Dendritic cell treated with granulocyte-macrophage colony-stimulating factor and Interleukin-4, amounts not matched to agents 40 ng/mL and 50 ng/mL, for 4 days (primary cell): ENCODE measurements at regions not wholly inside any gene's neighbourhood (a gene's known extent, or its start where the extent isn't known, plus 50 kb on each side); places are given as distances from the start of the nearest gene placed in this dataset.
"Not testable (repeated sequence)": the region's sequence is repeated elsewhere in the genome, so short reads cannot be mapped to it uniquely, and the experiment has no call there.

ENCODE experiments used
- H3K27ac Mint-ChIP-seq: one replicate; pipeline ENCODE4 v1.8.0; 2022; ENCODE audit warnings: mild to moderate bottlenecking, mixed read lengths
- H3K27me3 Mint-ChIP-seq: one replicate; pipeline ENCODE4 v1.8.0; 2022; ENCODE audit warnings: mild to moderate bottlenecking, mixed read lengths
- H3K36me3 Mint-ChIP-seq: one replicate; pipeline ENCODE4 v1.8.0; 2022; ENCODE audit warnings: low read depth, mixed read lengths
- H3K4me1 Mint-ChIP-seq: one replicate; pipeline ENCODE4 v1.8.0; 2022; ENCODE audit warnings: low read depth, mixed read lengths
- H3K4me3 Mint-ChIP-seq: one replicate; pipeline ENCODE4 v1.8.0; 2022; ENCODE audit warnings: mild to moderate bottlenecking, moderate library complexity, mixed read lengths
- H3K9me3 Mint-ChIP-seq: one replicate; pipeline ENCODE4 v1.8.0; 2022; ENCODE audit warnings: mixed read lengths
- intact Hi-C: fragments of 100-400 bp; cut with micrococcal nuclease; formaldehyde crosslinking; loops from one replicate; pipeline ENCODE4 v1.15.0; 2022

GRCh38 chr13:74288361-74288911, 154.2 kb upstream of the KLF12 start:
- no peak overlapping the region for H3K27ac Mint-ChIP-seq
- peak overlapping the region; percentile 50 for H3K4me3 Mint-ChIP-seq

GRCh38 chr13:74287724-74288169, 153.5 kb upstream of the KLF12 start:
- Mint-ChIP-seq H3K27me3 (peaks cover 24% of the 10 kb centered on the region), H3K9me3 (no peaks in the 10 kb centered on the region), H3K36me3 (no peaks in the 10 kb centered on the region), H3K4me1 (peaks cover 25% of the 10 kb centered on the region), H3K27ac (no peak overlapping the region), H3K4me3 (peak overlapping the region; percentile 50)
- intact Hi-C loops: loop anchor here (5.0 kb wide), 1 partner anchor 450 kb away; no protein-coding TSS in a partner anchor

More at GRCh38 chr13:74288361-74288911, 154.2 kb upstream of the KLF12 start:
- intact Hi-C loops: loop anchor here (5.0 kb wide), 1 partner anchor 451 kb away; no protein-coding TSS in a partner anchor
- Mint-ChIP-seq H3K4me1 (peaks cover 25% of the 10 kb centered on the region), H3K9me3 (no peaks in the 10 kb centered on the region), H3K36me3 (no peaks in the 10 kb centered on the region), H3K27me3 (peaks cover 24% of the 10 kb centered on the region)

GRCh38 chr13:74280795-74281490, 146.7 kb upstream of the KLF12 start:
- Mint-ChIP-seq H3K9me3 (peaks cover 12% of the 10 kb centered on the region), H3K4me3 (no peak overlapping the region), H3K27ac (no peak overlapping the region), H3K36me3 (no peaks in the 10 kb centered on the region), H3K27me3 (peaks cover 2% of the 10 kb centered on the region), H3K4me1 (no peaks in the 10 kb centered on the region)
- intact Hi-C loops: no loop called here

- peaks cover 12% of the 10 kb centered on the region for H3K9me3 Mint-ChIP-seq
- no peak overlapping the region for H3K4me3 Mint-ChIP-seq
- no peaks in the 10 kb centered on the region for H3K27me3 Mint-ChIP-seq
- no peak overlapping the region for H3K27ac Mint-ChIP-seq
- no peaks in the 10 kb centered on the region for H3K36me3 Mint-ChIP-seq
- intact Hi-C loops: no loop called here
- no peaks in the 10 kb centered on the region for H3K4me1 Mint-ChIP-seq
Measured at GRCh38 chr13:74280093-74280794, 146.0 kb upstream of the KLF12 start.

- Mint-ChIP-seq H3K27ac (no peak overlapping the region), H3K27me3 (no peaks in the 10 kb centered on the region), H3K4me1 (no peaks in the 10 kb centered on the region), H3K9me3 (peaks cover 12% of the 10 kb centered on the region), H3K4me3 (no peak overlapping the region), H3K36me3 (no peaks in the 10 kb centered on the region)
- intact Hi-C loops: no loop called here
Measured at GRCh38 chr13:74278901-74279300, 144.7 kb upstream of the KLF12 start.

GRCh38 chr13:74274916-74275315, 140.7 kb upstream of the KLF12 start:
- H3K27ac Mint-ChIP-seq: no peak overlapping the region
- no peaks in the 10 kb centered on the region for H3K27me3 Mint-ChIP-seq
- no peaks in the 10 kb centered on the region for H3K36me3 Mint-ChIP-seq
- intact Hi-C loops: no loop called here
- no peaks in the 10 kb centered on the region for H3K4me1 Mint-ChIP-seq
- H3K9me3 Mint-ChIP-seq: peaks cover 22% of the 10 kb centered on the region
- H3K4me3 Mint-ChIP-seq: no peak overlapping the region

- Mint-ChIP-seq H3K4me1 (no peaks in the 10 kb centered on the region), H3K27ac (no peak overlapping the region), H3K4me3 (no peak overlapping the region), H3K9me3 (peaks cover 29% of the 10 kb centered on the region), H3K27me3 (no peaks in the 10 kb centered on the region), H3K36me3 (no peaks in the 10 kb centered on the region)
- intact Hi-C loops: no loop called here
Measured at GRCh38 chr13:74273581-74273980, 139.4 kb upstream of the KLF12 start.

- Mint-ChIP-seq H3K27ac (no peak overlapping the region), H3K4me1 (no peaks in the 10 kb centered on the region), H3K9me3 (peaks cover 29% of the 10 kb centered on the region), H3K27me3 (no peaks in the 10 kb centered on the region), H3K36me3 (no peaks in the 10 kb centered on the region), H3K4me3 (no peak overlapping the region)
- intact Hi-C loops: no loop called here
Measured at GRCh38 chr13:74272826-74273225, 138.6 kb upstream of the KLF12 start.

GRCh38 chr13:74270018-74270417, 135.8 kb upstream of the KLF12 start:
- Mint-ChIP-seq H3K27ac (no peak overlapping the region), H3K4me1 (no peaks in the 10 kb centered on the region), H3K9me3 (peaks cover 31% of the 10 kb centered on the region), H3K4me3 (no peak overlapping the region), H3K27me3 (no peaks in the 10 kb centered on the region), H3K36me3 (no peaks in the 10 kb centered on the region)
- intact Hi-C loops: no loop called here

- Mint-ChIP-seq H3K27me3 (no peaks in the 10 kb centered on the region), H3K4me1 (no peaks in the 10 kb centered on the region), H3K9me3 (peaks cover 50% of the 10 kb centered on the region), H3K27ac (no peak overlapping the region), H3K36me3 (no peaks in the 10 kb centered on the region), H3K4me3 (no peak overlapping the region)
- intact Hi-C loops: no loop called here
Measured at GRCh38 chr13:74266861-74267260, 132.7 kb upstream of the KLF12 start.

- Mint-ChIP-seq H3K4me3 (no peak overlapping the region), H3K27ac (no peak overlapping the region), H3K9me3 (peaks cover 52% of the 10 kb centered on the region), H3K27me3 (no peaks in the 10 kb centered on the region), H3K36me3 (no peaks in the 10 kb centered on the region), H3K4me1 (no peaks in the 10 kb centered on the region)
- intact Hi-C loops: no loop called here
Measured at GRCh38 chr13:74266309-74266708, 132.1 kb upstream of the KLF12 start.

- H3K27ac Mint-ChIP-seq: no peak overlapping the region
- H3K4me1 Mint-ChIP-seq: no peaks in the 10 kb centered on the region
- H3K9me3 Mint-ChIP-seq: peaks cover 36% of the 10 kb centered on the region
- H3K4me3 Mint-ChIP-seq: no peak overlapping the region
- intact Hi-C loops: no loop called here
- H3K36me3 Mint-ChIP-seq: no peaks in the 10 kb centered on the region
- no peaks in the 10 kb centered on the region for H3K27me3 Mint-ChIP-seq
Measured at GRCh38 chr13:74264333-74264732, 130.1 kb upstream of the KLF12 start.

- H3K9me3 Mint-ChIP-seq: peaks cover 25% of the 10 kb centered on the region
- H3K36me3 Mint-ChIP-seq, H3K4me1 Mint-ChIP-seq, H3K27ac Mint-ChIP-seq, H3K4me3 Mint-ChIP-seq, intact Hi-C loops, H3K27me3 Mint-ChIP-seq: not testable (repeated sequence)
Measured at GRCh38 chr13:74260420-74260819, 126.2 kb upstream of the KLF12 start.

- Mint-ChIP-seq H3K4me3 (no peak overlapping the region), H3K27ac (no peak overlapping the region), H3K9me3 (peaks cover 18% of the 10 kb centered on the region), H3K4me1 (no peaks in the 10 kb centered on the region), H3K27me3 (no peaks in the 10 kb centered on the region), H3K36me3 (no peaks in the 10 kb centered on the region)
- intact Hi-C loops: no loop called here
Measured at GRCh38 chr13:74259641-74260040, 125.4 kb upstream of the KLF12 start.
